Adrenal gland (tissue), 5 donors: ENCODE measurements at regions not wholly inside any gene's neighbourhood (a gene's known extent, or its start where the extent isn't known, plus 50 kb on each side); places are given as distances from the start of the nearest gene placed in this dataset.

Source experiments
- POLR2A ChIP-seq, 2 donors: fragments of 450-650 bp; IDR thresholded peaks; one replicate each; pipeline ENCODE4 v1.6.1; 2017; ENCODE audit warnings: antibody characterized with exemption in 2 of 2, mild to moderate bottlenecking in 2 of 2, moderate library complexity in 1 of 2
- TF ChIP-seq, protein P1 (sequence below), 6 experiments: fragments of 450-650 bp in 4 of 6; fragments of 200-600 bp in 2 of 6; sonication (generic) in 1 of 6; IDR thresholded peaks; 1 replicate in 5 of 6; 2 replicates in 1 of 6; pipeline versions ENCODE4 v1.5.1 to v1.8.0; 2016 to 2021; ENCODE audit warnings: antibody characterized with exemption in 6 of 6, mild to moderate bottlenecking in 2 of 6, moderate library complexity in 1 of 6
- donor health status: DM: no; HTN: no; CAD: no.

DNA sequence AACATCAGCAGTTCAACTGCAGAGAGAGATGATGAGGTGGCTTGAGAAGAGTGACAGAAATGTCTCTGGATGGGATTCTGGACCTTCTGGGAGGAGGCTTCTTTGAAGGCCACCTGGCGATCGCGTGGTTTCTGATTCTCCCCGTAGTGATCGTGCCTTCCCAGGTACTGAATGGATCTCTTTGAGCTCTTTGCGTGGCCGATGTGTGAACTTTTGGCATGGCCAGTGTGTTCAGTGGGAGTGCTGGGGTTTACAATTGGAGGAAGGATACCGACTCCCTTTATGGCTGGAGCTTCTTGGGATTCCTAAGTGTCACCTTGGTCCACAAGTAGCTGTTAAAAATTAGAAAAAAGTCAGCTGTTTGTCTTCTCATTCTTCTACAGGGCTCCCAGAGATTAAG, 374.7 kb downstream of the C12orf75 start:
- TF ChIP-seq, protein P1, sequence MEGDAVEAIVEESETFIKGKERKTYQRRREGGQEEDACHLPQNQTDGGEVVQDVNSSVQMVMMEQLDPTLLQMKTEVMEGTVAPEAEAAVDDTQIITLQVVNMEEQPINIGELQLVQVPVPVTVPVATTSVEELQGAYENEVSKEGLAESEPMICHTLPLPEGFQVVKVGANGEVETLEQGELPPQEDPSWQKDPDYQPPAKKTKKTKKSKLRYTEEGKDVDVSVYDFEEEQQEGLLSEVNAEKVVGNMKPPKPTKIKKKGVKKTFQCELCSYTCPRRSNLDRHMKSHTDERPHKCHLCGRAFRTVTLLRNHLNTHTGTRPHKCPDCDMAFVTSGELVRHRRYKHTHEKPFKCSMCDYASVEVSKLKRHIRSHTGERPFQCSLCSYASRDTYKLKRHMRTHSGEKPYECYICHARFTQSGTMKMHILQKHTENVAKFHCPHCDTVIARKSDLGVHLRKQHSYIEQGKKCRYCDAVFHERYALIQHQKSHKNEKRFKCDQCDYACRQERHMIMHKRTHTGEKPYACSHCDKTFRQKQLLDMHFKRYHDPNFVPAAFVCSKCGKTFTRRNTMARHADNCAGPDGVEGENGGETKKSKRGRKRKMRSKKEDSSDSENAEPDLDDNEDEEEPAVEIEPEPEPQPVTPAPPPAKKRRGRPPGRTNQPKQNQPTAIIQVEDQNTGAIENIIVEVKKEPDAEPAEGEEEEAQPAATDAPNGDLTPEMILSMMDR (IDR thresholded peaks at IDR 0.05): no peak
- TF ChIP-seq POLR2A (IDR thresholded peaks at IDR 0.05): no peak
